ENCODE measurements at regions not wholly inside any gene's neighbourhood (a gene's known extent, or its start where the extent isn't known, plus 50 kb on each side); places are given as distances from the start of the nearest gene placed in this dataset.

DNA sequence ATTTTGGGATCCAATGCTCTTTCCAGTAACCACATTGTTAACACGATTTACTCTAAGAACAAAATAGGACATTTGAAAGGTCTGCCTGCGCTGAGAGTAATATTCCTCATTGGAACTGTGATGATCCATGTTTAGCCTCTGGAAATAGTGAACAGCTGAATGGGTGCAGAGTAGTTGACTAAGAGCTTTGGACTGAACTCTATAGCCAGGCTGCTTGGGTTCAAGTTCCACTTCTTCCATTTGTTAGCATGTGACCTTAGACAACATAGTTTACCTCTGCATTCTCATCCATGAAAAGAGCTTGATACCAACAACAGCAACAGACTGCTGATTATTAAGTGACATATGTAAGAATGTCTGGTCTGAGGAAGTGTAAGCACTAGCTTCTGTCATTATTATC lies 128.3 kb upstream of the MMADHC start:
- no peak for DNase-seq (ENCODE audit: extremely low read depth, insufficient read length)
- no peak overlapping the region for H3K4me3 ChIP-seq (replicated peaks; ENCODE audit: low read depth, low read length)
- no peaks in the 10 kb centered on the region for H3K27me3 ChIP-seq (replicated peaks; ENCODE audit: control insufficient read depth, insufficient read depth, low read length)
- no peaks in the 10 kb centered on the region for H3K36me3 ChIP-seq (ENCODE audit: control insufficient read depth, insufficient read depth, low read length)
- TF ChIP-seq, protein P1, sequence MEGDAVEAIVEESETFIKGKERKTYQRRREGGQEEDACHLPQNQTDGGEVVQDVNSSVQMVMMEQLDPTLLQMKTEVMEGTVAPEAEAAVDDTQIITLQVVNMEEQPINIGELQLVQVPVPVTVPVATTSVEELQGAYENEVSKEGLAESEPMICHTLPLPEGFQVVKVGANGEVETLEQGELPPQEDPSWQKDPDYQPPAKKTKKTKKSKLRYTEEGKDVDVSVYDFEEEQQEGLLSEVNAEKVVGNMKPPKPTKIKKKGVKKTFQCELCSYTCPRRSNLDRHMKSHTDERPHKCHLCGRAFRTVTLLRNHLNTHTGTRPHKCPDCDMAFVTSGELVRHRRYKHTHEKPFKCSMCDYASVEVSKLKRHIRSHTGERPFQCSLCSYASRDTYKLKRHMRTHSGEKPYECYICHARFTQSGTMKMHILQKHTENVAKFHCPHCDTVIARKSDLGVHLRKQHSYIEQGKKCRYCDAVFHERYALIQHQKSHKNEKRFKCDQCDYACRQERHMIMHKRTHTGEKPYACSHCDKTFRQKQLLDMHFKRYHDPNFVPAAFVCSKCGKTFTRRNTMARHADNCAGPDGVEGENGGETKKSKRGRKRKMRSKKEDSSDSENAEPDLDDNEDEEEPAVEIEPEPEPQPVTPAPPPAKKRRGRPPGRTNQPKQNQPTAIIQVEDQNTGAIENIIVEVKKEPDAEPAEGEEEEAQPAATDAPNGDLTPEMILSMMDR (IDR thresholded peaks at IDR 0.05; ENCODE audit: insufficient read depth, low read length, poor library complexity, severe bottlenecking), result no peak

DNA sequence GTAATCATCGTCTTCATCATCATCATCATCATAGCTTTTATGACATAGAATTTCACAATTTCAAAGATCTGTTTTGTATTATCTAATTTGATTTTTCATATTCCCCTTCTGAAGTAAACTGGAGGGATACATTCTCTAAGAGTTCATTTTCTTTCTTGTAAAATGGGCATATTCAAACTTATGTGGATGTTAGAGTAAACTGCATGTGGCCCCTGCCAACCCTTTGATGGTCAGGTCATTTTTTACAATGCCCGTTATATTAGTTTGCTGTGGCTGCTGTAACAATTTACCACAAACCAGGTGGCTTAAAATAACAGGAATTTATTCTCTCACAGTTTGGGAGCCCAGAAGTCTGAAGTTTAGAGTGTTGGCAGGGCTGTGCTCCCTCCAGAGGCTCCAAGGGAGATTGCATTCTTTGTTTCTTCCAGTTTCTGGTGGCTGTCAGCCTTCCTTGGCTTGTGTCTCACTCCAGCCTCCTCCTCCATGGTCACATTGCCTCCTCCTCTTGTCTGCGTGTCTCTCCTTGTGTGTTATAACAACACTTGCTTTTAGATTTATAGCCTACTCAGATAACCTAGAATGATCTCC lies 127.5 kb upstream of the MMADHC start:
- no peaks in the 10 kb centered on the region for H3K36me3 ChIP-seq (ENCODE audit: control insufficient read depth, insufficient read depth, low read length)
- no peak overlapping the region for H3K4me3 ChIP-seq (replicated peaks; ENCODE audit: low read depth, low read length)
- H3K27me3 ChIP-seq (replicated peaks; ENCODE audit: control insufficient read depth, insufficient read depth, low read length), result no peaks in the 10 kb centered on the region
- no peak for DNase-seq (ENCODE audit: extremely low read depth, insufficient read length)
- TF ChIP-seq, protein P1 (IDR thresholded peaks at IDR 0.05; ENCODE audit: insufficient read depth, low read length, poor library complexity, severe bottlenecking), result peak; percentile 68

DNA sequence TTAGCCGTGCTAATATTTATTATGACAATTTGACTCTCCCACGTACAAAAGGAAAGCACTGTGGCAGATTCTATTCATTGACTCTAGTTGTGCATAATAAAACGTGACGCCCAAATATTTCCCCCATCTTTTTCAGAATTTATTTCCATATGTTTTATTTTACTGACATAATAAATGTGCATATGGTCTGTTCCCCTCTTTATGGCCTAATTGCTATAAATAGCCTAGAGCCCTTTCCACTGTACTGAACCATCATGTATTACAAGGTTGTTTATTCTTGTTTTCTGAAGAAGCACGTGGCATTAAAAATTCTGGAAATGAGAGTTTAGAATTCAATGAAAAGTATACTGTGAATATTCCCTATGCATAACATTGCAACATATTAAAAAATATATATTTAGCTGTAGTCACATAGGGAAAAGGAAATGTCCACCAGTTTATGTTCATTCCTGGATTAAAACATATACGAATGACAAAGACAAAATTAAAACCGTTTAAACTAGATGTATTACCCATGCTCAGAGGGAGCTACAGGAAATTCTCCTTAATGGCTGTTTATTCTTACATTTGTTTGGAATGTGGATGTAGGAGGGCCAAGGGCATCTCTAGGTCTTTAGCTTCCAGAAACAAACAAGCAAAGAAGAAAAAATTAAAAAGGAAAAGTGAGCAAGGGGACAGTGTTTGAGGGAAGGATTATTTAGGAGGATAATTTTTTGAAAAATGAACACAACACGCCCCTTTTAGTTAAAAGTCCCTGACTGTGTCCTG lies 122.1 kb upstream of the MMADHC start:
- no peak for DNase-seq (ENCODE audit: extremely low read depth, insufficient read length)
- Histone ChIP-seq H3K27me3 (replicated peaks; ENCODE audit: control insufficient read depth, insufficient read depth, low read length) (no peaks in the 10 kb centered on the region), H3K4me3 (replicated peaks; ENCODE audit: low read depth, low read length) (no peak overlapping the region), H3K36me3 (ENCODE audit: control insufficient read depth, insufficient read depth, low read length) (no peaks in the 10 kb centered on the region)
- TF ChIP-seq, protein P1 (IDR thresholded peaks at IDR 0.05; ENCODE audit: insufficient read depth, low read length, poor library complexity, severe bottlenecking), result no peak

DNA sequence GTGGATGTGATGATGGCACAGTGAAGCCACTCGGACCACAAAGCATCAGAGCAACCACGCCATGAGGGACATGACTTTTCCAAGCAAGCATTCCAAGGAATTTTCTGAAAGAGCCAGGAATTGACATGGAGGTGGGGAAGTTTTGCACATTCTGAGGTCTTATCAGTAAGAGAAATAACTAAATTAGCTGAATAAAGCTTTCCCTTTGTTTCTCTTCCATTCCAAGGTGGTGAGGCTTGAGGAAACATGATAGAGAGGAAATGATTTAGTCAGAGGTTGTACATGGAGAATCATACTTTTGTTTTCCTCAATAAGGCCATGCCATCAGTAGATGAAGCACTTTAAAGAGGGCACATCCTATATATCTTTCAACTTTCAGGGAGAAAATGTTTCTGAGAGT lies 115.7 kb upstream of the MMADHC start:
- DNase-seq (ENCODE audit: extremely low read depth, insufficient read length), result no peak
- TF ChIP-seq, protein P1 (IDR thresholded peaks at IDR 0.05; ENCODE audit: insufficient read depth, low read length, poor library complexity, severe bottlenecking), result no peak
- Histone ChIP-seq H3K4me3 (replicated peaks; ENCODE audit: low read depth, low read length) (no peak overlapping the region), H3K36me3 (ENCODE audit: control insufficient read depth, insufficient read depth, low read length) (no peaks in the 10 kb centered on the region), H3K27me3 (replicated peaks; ENCODE audit: control insufficient read depth, insufficient read depth, low read length) (no peaks in the 10 kb centered on the region)

DNA sequence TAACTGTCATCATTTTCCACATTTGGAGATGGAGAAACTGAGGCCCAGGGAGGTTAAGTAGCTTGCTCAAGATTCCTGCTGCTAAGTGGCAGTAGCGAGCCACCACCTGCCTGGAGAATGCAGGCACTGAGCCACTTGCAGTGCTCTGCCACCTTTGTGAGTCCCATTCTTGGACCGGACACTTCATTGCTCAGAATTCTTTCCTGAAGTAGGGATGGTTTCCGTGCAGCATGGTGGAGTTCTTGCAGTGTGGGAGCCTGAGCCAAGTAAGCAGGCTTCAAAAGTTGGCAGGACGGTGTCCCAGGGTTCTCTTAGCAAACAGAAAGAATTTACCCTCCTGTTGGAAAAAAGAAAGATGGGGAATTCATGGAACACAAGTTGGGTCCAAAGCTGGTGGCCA lies 115.0 kb upstream of the MMADHC start:
- TF ChIP-seq, protein P1 (IDR thresholded peaks at IDR 0.05; ENCODE audit: insufficient read depth, low read length, poor library complexity, severe bottlenecking), result no peak
- no peaks in the 10 kb centered on the region for H3K27me3 ChIP-seq (replicated peaks; ENCODE audit: control insufficient read depth, insufficient read depth, low read length)
- no peak overlapping the region for H3K4me3 ChIP-seq (replicated peaks; ENCODE audit: low read depth, low read length)
- no peaks in the 10 kb centered on the region for H3K36me3 ChIP-seq (ENCODE audit: control insufficient read depth, insufficient read depth, low read length)
- no peak for DNase-seq (ENCODE audit: extremely low read depth, insufficient read length)
